Fibroblast of skin of left quadriceps (primary cell): ENCODE measurements at regions not wholly inside any gene's neighbourhood (a gene's known extent, or its start where the extent isn't known, plus 50 kb on each side); places are given as distances from the start of the nearest gene placed in this dataset.
A peak's percentile ranks its signal among the peaks of the same experiment; 100 is the strongest.
"Not testable (repeated sequence)": the region's sequence is repeated elsewhere in the genome, so short reads cannot be mapped to it uniquely, and the experiment has no call there.

Experiments used
- DNase-seq, 2 experiments: peaks; one replicate each; pipeline ENCODE4 v3.0.0-alpha.2; 2013; ENCODE audit warnings: low read depth in 2 of 2

GRCh38 chr10:108031505-108031904, 867.0 kb upstream of the SORCS1 start:
- no peak for DNase-seq

DNA sequence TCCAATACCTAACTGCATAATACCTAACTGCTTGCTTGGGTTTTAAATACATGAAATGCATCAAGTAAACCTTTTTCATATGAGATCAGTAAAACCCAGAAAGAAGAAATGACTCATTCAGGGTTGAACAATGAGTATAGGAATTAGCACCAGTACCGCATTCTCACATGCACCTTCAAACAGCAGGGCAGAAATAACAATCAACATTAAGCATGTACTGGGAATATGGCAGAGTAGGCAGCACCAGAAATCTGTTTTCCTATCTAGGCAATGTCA, 850.3 kb upstream of the SORCS1 start:
- DNase-seq: no peak

- no peak for DNase-seq
Observed at GRCh38 chr10:108014145-108014901, 849.8 kb upstream of the SORCS1 start.

GRCh38 chr10:108005627-108006026, 841.1 kb upstream of the SORCS1 start:
- DNase-seq: no peak

DNA sequence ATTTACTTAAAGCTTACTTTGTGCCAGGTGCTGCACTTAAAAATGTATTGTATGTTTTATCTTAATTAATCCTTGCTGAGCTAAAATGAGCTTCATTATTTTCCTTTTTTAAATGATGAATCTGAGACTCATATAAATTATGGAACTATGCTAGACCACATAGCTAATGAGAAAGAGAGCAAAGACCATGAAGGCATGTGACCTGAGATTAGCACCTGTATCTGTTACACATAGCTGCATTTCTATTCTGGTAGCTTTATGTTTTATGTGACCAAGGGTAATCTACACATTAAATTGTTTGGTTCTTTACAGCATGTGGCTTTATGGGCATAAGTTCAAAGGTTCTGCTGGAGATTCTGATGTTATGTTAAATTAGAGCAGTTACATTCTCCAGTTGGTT, 839.1 kb upstream of the SORCS1 start:
- no peak for DNase-seq

GRCh38 chr10:108003061-108003460, 838.6 kb upstream of the SORCS1 start:
- DNase-seq: no peak

DNA sequence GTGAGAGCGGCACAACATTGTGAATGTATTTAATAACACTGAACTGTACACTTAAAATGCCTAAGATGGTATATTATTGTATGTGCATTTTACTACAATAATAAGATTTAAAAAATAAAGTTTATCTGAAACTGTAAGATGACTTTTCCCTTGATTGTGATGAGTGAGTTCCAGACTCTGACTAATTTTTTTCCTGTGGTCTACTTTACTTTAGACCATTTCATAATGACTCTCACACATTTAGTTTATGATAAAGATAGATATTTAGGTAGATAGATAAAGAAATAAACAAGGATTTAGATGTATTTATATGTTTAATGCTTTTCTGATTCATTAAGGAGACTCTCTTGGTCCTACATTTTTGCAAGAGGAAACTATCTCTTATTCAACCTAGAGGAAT, 835.9 kb upstream of the SORCS1 start:
- DNase-seq: no peak

GRCh38 chr10:107994621-107995270, 830.2 kb upstream of the SORCS1 start:
- no peak for DNase-seq

DNA sequence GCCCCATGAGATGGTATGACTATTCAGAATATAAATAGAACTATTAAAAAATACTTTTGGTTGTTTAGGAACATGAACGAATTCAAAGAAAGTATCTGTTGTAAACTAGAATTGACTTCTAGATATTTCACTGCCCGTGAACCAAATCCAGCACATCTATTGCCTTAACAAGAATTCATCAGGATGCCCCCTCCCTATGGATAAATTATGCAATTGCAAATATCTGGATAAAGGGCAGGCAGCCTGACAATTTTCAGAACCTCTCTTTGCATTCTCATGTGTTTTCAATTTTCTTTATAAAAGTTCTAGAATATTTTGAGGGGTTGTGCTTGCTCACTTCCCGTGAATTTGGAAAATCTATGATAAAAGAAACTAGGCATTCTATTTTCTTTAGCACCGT, 822.1 kb upstream of the SORCS1 start:
- no peak for DNase-seq

DNA sequence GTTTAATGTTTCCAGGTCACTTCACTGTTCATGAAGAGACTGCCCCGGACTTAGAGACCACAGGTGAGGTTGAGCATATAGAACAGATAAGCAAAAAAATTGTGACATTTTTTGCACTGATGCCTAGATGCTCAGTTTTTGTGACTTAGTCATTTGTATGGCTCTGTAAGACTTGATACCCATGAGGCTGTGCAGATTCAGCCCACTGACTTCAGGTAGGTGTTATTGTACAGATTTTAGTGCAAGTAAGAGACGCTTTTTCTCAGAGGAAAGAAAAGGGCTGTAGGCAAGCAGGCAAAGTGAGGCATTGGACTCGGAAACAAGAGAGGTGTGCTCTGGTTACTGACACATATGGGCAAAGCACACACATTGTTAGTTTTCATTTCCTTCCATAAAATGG, 820.1 kb upstream of the SORCS1 start:
- DNase-seq: no peak

- DNase-seq: no peak
Observed at GRCh38 chr10:107984149-107984548, 819.6 kb upstream of the SORCS1 start.

DNA sequence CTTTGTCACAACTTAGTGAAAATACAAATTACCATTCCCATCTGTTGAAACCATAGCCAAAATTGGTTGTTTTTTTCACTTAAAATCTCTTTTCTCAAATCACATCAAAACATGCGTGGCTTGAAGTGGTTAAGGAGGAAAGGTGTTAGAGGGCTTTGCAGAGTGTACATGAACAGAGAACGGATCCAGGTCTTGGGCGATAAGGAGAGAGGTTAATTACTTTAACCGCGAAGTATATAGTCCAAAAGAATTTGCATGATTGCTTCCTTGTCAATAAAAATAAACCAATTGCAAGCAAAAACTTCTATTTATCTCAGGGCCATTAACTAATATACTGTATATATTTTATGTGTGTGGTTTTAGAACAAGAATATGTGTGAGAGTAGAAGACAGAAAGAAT, 813.9 kb upstream of the SORCS1 start:
- no peak for DNase-seq

- DNase-seq: peak; percentile 85 to 86
Observed at GRCh38 chr10:107971973-107972372, 807.5 kb upstream of the SORCS1 start.

GRCh38 chr10:107971411-107971810, 806.9 kb upstream of the SORCS1 start:
- DNase-seq: peak; percentile 77

GRCh38 chr10:107970512-107970911, 806.0 kb upstream of the SORCS1 start:
- DNase-seq: no peak

DNA sequence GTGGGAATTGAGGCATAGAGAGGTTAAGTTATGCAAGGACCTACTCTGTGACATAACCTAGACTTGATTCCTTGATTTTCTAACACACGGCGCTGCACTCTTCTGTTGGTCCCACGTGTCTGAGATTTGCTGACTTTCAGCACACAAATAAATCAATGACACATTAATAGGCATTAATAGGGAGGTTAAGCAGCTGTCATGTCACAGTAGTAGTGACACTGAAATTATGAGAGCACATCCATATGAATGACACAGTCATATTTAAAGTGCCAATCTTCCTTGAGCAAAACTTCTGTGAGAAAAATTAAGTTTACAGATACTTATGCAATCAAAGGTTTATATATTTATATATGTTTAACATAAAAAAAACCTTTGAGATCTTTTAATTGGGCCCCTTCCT, 805.4 kb upstream of the SORCS1 start:
- no peak for DNase-seq

DNA sequence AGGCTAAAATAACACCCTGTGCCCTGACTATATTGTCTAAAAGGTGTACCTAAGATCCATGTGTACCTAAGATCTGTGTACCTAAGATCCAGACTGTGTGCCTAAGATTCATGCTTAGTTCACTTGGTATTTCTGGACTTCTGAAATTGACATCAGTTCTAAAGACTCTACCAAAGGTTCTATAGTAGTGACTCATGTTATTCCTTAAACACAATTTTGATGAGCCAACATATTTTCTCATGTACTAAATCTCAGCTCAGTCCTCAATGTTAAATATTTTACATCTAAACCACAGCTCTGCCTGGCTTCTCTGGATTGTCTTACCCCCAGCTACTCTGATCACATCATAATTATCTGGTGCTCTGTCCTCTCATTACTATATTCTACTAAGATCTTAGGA, 802.3 kb upstream of the SORCS1 start:
- peak; percentile 32 to 38 for DNase-seq

- DNase-seq: no peak
Observed at GRCh38 chr10:107952649-107953556, 788.4 kb upstream of the SORCS1 start.

GRCh38 chr10:107950411-107951062, 786.0 kb upstream of the SORCS1 start:
- DNase-seq: not testable (repeated sequence)

- DNase-seq: no peak
Observed at GRCh38 chr10:107942826-107943225, 778.3 kb upstream of the SORCS1 start.

DNA sequence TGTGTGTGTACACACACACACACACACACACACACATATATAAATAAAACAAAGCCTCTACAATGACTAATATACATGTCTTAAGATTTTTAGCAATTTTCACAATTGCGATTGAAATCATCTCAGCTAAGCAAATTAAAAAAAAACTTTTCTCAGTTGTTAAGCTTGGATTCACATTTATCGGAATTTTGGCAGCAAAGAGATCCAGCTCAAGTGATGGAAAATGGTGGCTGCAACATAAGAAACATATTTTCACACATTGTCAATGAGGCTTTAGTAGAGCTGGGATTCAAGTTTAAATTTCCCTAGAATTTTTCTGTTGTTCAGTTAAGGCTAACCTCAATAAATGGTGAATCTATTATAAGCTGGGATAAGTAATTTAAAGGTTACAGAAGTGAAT, 768.6 kb upstream of the SORCS1 start:
- DNase-seq: no peak

GRCh38 chr10:107931808-107932207, 767.3 kb upstream of the SORCS1 start:
- no peak for DNase-seq
